WERI-Rb-1 (cell line): ENCODE measurements at regions not wholly inside any gene's neighbourhood (a gene's known extent, or its start where the extent isn't known, plus 50 kb on each side); places are given as distances from the start of the nearest gene placed in this dataset.

ENCODE experiments used
- DNase-seq: peaks from one replicate; pipeline ENCODE4 v3.0.0-alpha.2; 2020
- H3K27ac ChIP-seq: fragments of 250-450 bp; sonication (Bioruptor Pico); 2 replicates; pipeline ENCODE4 v1.5.1; 2020; ENCODE audit warnings: mild to moderate bottlenecking, moderate library complexity
- H3K27me3 ChIP-seq: fragments of 250-450 bp; sonication (Bioruptor Pico); 2 replicates; pipeline ENCODE4 v1.5.1; 2021; ENCODE audit warnings: mild to moderate bottlenecking, low read depth, moderate library complexity; ENCODE audit not compliant: insufficient read depth, severe bottlenecking
- H3K36me3 ChIP-seq: fragments of 250-450 bp; sonication (Bioruptor Pico); 2 replicates; pipeline ENCODE4 v1.5.1; 2020; ENCODE audit warnings: mild to moderate bottlenecking, moderate library complexity
- H3K4me3 ChIP-seq: 2 replicates; pipeline ENCODE4 v1.5.1; 2011; ENCODE audit warnings: low read depth, mild to moderate bottlenecking, control low read depth, low read length
- H3K9me3 ChIP-seq: fragments of 250-450 bp; sonication (Bioruptor Pico); 2 replicates; pipeline ENCODE4 v1.5.1; 2021; ENCODE audit warnings: mild to moderate bottlenecking, moderate library complexity; ENCODE audit not compliant: severe bottlenecking
- TF ChIP-seq, protein P1 (sequence below): IDR thresholded peaks from 2 replicates; pipeline ENCODE4 v1.5.1; 2011; ENCODE audit warnings: low read depth, mild to moderate bottlenecking, control low read depth, inconsistent platforms, low read length

GRCh38 chr6:91505199-91505598 is 918.3 kb upstream of the MAP3K7 start:
- no peak overlapping the region for H3K4me3 ChIP-seq
- no peaks in the 10 kb centered on the region for H3K27me3 ChIP-seq
- no peak for DNase-seq
- TF ChIP-seq, protein P1, sequence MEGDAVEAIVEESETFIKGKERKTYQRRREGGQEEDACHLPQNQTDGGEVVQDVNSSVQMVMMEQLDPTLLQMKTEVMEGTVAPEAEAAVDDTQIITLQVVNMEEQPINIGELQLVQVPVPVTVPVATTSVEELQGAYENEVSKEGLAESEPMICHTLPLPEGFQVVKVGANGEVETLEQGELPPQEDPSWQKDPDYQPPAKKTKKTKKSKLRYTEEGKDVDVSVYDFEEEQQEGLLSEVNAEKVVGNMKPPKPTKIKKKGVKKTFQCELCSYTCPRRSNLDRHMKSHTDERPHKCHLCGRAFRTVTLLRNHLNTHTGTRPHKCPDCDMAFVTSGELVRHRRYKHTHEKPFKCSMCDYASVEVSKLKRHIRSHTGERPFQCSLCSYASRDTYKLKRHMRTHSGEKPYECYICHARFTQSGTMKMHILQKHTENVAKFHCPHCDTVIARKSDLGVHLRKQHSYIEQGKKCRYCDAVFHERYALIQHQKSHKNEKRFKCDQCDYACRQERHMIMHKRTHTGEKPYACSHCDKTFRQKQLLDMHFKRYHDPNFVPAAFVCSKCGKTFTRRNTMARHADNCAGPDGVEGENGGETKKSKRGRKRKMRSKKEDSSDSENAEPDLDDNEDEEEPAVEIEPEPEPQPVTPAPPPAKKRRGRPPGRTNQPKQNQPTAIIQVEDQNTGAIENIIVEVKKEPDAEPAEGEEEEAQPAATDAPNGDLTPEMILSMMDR: no peak
- peaks cover 8% of the 10 kb centered on the region for H3K9me3 ChIP-seq
- no peaks in the 10 kb centered on the region for H3K36me3 ChIP-seq
- H3K27ac ChIP-seq: no peak overlapping the region

DNA sequence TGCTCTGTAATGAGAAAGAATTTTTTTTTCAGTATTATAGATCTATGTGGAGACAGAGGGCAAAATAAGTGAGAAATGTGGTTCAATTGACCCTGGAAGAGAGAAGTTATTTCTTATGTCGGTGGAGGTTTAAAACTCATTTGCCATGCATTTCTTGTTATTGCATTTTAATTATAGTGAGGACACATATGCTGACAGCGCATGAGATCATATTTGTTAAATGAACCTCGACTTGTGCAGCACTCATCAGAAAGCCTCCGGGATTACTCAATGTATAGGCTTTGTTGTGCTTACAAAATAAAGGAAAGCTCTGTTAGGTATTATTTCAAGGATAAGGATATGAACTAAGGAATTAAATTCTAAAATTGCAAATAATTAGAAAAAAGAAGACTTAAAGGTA is 915.1 kb upstream of the MAP3K7 start:
- Histone ChIP-seq H3K36me3 (no peaks in the 10 kb centered on the region), H3K27ac (no peak overlapping the region), H3K27me3 (no peaks in the 10 kb centered on the region), H3K9me3 (no peaks in the 10 kb centered on the region), H3K4me3 (no peak overlapping the region)
- TF ChIP-seq, protein P1: no peak
- DNase-seq: no peak

DNA sequence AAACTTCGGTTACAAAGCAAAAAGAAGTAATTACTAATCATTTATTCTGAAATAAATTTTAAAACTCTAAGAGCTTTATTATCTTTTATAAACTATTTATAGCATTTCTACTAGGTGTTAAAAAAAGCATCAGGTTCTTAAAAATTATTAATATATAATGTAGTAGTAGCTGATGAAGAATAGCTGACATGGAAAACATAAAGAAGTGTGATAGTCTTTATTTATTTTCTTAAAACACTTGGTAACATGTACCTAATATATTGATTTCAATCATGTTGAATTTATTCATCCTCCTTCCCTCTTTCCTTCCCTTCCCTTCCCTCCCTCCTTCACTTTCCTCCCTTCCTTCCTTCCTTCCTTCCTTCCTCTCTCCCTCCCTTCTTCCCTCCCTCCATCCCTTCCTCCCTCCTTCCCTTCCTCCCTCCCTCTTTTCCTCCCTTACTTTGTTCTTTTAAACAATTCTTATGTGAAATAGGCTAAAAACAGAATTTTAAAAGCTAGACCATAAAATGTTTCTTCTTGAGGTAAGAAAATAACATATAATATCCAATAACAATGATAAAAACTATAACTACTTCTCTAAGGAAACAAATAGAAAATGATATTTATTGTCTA is 913.9 kb upstream of the MAP3K7 start:
- Histone ChIP-seq H3K27ac (no peak overlapping the region), H3K9me3 (no peaks in the 10 kb centered on the region), H3K4me3 (no peak overlapping the region), H3K27me3 (no peaks in the 10 kb centered on the region), H3K36me3 (no peaks in the 10 kb centered on the region)
- TF ChIP-seq, protein P1: no peak
- no peak for DNase-seq

GRCh38 chr6:91498576-91498975 is 911.7 kb upstream of the MAP3K7 start:
- H3K4me3 ChIP-seq: no peak overlapping the region
- no peaks in the 10 kb centered on the region for H3K36me3 ChIP-seq
- no peaks in the 10 kb centered on the region for H3K27me3 ChIP-seq
- H3K27ac ChIP-seq: no peak overlapping the region
- TF ChIP-seq, protein P1: no peak
- no peaks in the 10 kb centered on the region for H3K9me3 ChIP-seq
- no peak for DNase-seq

GRCh38 chr6:91497770-91498169 is 910.9 kb upstream of the MAP3K7 start:
- no peaks in the 10 kb centered on the region for H3K27me3 ChIP-seq
- H3K27ac ChIP-seq: no peak overlapping the region
- no peaks in the 10 kb centered on the region for H3K36me3 ChIP-seq
- TF ChIP-seq, protein P1: no peak
- no peak for DNase-seq
- H3K4me3 ChIP-seq: no peak overlapping the region
- H3K9me3 ChIP-seq: no peaks in the 10 kb centered on the region

DNA sequence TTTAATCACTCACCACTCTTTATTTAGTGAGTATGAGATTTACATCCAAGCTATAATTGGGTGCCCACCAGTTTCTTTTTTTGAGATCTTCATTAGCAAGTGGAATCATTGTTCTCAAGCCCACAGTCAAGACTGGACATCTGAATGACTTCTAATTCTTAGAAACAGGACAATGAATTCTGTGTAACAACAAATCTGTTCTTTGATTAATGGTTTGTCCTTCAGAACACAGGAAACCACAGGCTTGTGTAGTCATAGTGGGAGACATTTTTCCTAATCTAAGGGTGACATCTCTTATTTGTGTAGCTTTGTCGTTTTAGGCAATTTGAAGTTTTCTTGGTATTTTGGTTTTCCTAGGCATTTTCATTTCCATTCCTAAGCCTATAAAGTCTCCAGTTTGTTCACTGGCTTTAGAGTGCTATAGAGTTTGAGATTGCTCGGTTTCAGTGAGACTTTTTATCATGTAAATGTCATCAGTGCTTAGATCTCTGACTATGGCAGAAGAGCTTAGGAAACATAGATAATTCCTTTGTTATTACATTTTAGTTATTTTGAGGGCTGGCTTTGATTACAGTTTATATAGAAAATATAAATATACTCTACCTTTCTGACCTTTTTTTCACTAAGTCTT is 903.9 kb upstream of the MAP3K7 start:
- Histone ChIP-seq H3K27me3 (no peaks in the 10 kb centered on the region), H3K27ac (no peak overlapping the region), H3K4me3 (no peak overlapping the region), H3K9me3 (no peaks in the 10 kb centered on the region), H3K36me3 (no peaks in the 10 kb centered on the region)
- no peak for DNase-seq
- TF ChIP-seq, protein P1: no peak
